DND-41 (cell line): ENCODE measurements at regions not wholly inside any gene's neighbourhood (a gene's known extent, or its start where the extent isn't known, plus 50 kb on each side); places are given as distances from the start of the nearest gene placed in this dataset.

Experiments
- ATAC-seq: fragments of 200-7000 bp; cut with Tn5 transposase; 3 replicates; pipeline ENCODE4 v1.9.1; 2021; ENCODE audit warnings: low read depth; ENCODE audit not compliant: insufficient read depth
- DNase-seq: peaks from one replicate; pipeline ENCODE4 v3.0.0-alpha.2; 2020
- H2AFZ ChIP-seq: 2 replicates; pipeline ENCODE4 v1.6.0; 2012; ENCODE audit warnings: low read depth, low read length
- H3K27ac ChIP-seq: 2 replicates; pipeline ENCODE4 v1.5.1; 2012; ENCODE audit warnings: low read length, inconsistent platforms
- H3K27me3 ChIP-seq: fragments of 200-600 bp; sonication (generic); 2 replicates; pipeline ENCODE4 v1.6.0; 2012; ENCODE audit warnings: low read length, mild to moderate bottlenecking, inconsistent platforms; ENCODE audit not compliant: insufficient read depth, poor library complexity
- H3K36me3 ChIP-seq: 2 replicates; pipeline ENCODE4 v1.5.1; 2012; ENCODE audit warnings: low read length, inconsistent platforms; ENCODE audit not compliant: insufficient read depth
- H3K4me1 ChIP-seq: 2 replicates; pipeline ENCODE4 v1.5.1; 2012; ENCODE audit warnings: mild to moderate bottlenecking, low read length; ENCODE audit not compliant: insufficient read depth
- H3K4me2 ChIP-seq: 2 replicates; pipeline ENCODE4 v1.6.0; 2012; ENCODE audit warnings: mild to moderate bottlenecking, moderate library complexity, low read length, inconsistent platforms; ENCODE audit not compliant: insufficient read depth
- H3K4me3 ChIP-seq, 2 experiments: fragments of 200-600 bp in 1 of 2; shearing (Covaris generic) in 1 of 2; 2 replicates each; pipeline ENCODE4 v1.5.1; 2012 to 2016; ENCODE audit warnings: inconsistent platforms in 2 of 2, low read length in 2 of 2, mild to moderate bottlenecking in 2 of 2, low read depth in 1 of 2, moderate library complexity in 1 of 2
- H3K79me2 ChIP-seq: 2 replicates; pipeline ENCODE4 v1.6.0; 2012; ENCODE audit warnings: low read length, inconsistent platforms; ENCODE audit not compliant: insufficient read depth
- H3K9ac ChIP-seq: 2 replicates; pipeline ENCODE4 v1.6.0; 2012; ENCODE audit warnings: low read depth, mild to moderate bottlenecking, inconsistent platforms, low read length, moderate library complexity
- H3K9me3 ChIP-seq: 2 replicates; pipeline ENCODE4 v1.5.1; 2012; ENCODE audit warnings: low read length, moderate library complexity, mild to moderate bottlenecking, inconsistent platforms; ENCODE audit not compliant: insufficient read depth, severe bottlenecking
- H4K20me1 ChIP-seq: 2 replicates; pipeline ENCODE4 v1.6.0; 2012; ENCODE audit warnings: low read length; ENCODE audit not compliant: insufficient read depth
- EZH2 ChIP-seq: IDR thresholded peaks from 3 replicates; pipeline ENCODE4 v1.6.1; 2012; ENCODE audit warnings: borderline replicate concordance, low read depth, mild to moderate bottlenecking, moderate library complexity, low read length, inconsistent platforms; ENCODE audit not compliant: severe bottlenecking
- TF ChIP-seq, protein P1 (sequence below): IDR thresholded peaks from 2 replicates; pipeline ENCODE4 v1.5.1; 2012; ENCODE audit warnings: borderline replicate concordance, low read length, moderate library complexity, mild to moderate bottlenecking; ENCODE audit not compliant: poor library complexity, severe bottlenecking; ENCODE audit errors: extremely low read depth

DNA sequence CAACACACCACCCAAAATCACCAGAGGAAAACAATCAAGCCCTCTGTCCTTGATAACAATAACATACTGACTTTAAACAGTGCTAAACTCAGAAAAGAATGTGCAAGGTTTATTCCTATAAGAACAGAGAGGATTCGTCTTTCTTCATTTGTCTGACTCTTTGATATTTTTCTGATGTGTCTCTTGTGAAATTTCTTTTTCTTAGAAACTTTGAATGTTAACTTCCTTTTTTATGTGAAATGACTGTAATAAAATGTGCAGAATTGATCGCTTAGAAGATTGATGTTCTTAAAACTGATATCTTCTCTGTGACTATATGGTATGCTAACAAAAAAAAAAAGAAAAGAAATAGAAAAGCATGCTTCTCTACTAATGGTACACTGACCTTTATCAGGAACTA is 947.4 kb upstream of the CITED2 start:
- peaks cover 4% of the 10 kb centered on the region for H3K9me3 ChIP-seq
- ATAC-seq (no peak), DNase-seq (no peak)
- H2AFZ ChIP-seq = no peak overlapping the region
- no peak overlapping the region for H3K27ac ChIP-seq
- H4K20me1 ChIP-seq = no peaks in the 10 kb centered on the region
- H3K4me2 ChIP-seq = no peak overlapping the region
- H3K4me1 ChIP-seq = no peaks in the 10 kb centered on the region
- TF ChIP-seq, protein P1, sequence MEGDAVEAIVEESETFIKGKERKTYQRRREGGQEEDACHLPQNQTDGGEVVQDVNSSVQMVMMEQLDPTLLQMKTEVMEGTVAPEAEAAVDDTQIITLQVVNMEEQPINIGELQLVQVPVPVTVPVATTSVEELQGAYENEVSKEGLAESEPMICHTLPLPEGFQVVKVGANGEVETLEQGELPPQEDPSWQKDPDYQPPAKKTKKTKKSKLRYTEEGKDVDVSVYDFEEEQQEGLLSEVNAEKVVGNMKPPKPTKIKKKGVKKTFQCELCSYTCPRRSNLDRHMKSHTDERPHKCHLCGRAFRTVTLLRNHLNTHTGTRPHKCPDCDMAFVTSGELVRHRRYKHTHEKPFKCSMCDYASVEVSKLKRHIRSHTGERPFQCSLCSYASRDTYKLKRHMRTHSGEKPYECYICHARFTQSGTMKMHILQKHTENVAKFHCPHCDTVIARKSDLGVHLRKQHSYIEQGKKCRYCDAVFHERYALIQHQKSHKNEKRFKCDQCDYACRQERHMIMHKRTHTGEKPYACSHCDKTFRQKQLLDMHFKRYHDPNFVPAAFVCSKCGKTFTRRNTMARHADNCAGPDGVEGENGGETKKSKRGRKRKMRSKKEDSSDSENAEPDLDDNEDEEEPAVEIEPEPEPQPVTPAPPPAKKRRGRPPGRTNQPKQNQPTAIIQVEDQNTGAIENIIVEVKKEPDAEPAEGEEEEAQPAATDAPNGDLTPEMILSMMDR = no peak
- no peak for TF ChIP-seq EZH2
- H3K79me2 ChIP-seq = no peaks in the 10 kb centered on the region
- no peaks in the 10 kb centered on the region for H3K27me3 ChIP-seq
- no peak overlapping the region for H3K4me3 ChIP-seq
- no peaks in the 10 kb centered on the region for H3K36me3 ChIP-seq
- no peak overlapping the region for H3K9ac ChIP-seq

DNA sequence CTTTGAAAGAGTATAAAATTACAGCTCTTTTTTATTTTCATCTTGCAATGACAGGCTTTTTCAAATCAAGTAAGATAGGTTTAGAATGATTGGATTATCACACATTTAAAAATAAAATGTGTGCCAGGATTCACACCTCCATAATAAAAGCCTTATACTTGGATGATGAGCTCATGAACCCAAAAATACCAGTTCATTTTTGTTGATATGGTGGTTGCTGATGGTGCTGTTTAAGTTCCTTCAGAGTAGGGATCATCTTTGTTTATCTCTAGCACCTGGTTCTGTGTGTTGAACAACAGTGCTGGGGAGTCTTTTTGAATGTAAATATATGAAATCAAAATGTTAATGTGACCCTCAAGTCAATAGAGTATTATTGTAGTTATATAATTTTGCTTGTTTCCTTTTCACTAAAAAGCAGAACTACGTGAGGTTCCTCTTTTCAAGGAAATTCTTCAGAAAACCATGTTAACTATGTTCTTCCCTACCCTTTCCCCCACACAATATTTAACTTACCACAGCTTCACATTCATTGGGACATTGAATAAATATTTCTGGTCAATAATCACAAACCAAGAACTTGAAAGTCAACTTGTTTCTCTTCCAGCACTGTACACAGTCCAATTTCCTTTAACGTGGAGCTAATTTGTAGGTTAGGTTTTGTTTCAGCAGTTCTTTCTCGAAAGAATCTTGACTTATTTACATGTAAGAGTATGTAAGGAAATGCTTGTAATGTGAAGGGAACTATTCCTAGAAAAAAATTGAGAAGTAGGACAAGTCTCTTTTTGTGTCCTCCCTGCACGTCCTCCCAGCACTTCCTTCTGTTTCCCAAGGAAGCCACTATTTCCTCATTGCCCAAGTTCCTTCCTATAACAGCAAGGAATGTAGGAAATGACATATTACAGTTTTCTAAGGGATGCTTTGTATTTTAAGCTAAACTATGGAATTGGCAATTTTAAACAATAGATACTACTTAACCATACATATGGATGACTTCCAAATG is 945.9 kb upstream of the CITED2 start:
- Histone ChIP-seq H3K79me2 (no peaks in the 10 kb centered on the region), H3K9ac (no peak overlapping the region), H3K27me3 (no peaks in the 10 kb centered on the region), H3K4me1 (no peaks in the 10 kb centered on the region), H3K9me3 (no peaks in the 10 kb centered on the region), H2AFZ (no peak overlapping the region), H4K20me1 (no peaks in the 10 kb centered on the region), H3K36me3 (no peaks in the 10 kb centered on the region), H3K4me2 (no peak overlapping the region), H3K27ac (no peak overlapping the region), H3K4me3 (no peak overlapping the region)
- TF ChIP-seq, protein P1 = no peak
- TF ChIP-seq EZH2 = no peak
- DNase-seq = no peak
- ATAC-seq = no peak

DNA sequence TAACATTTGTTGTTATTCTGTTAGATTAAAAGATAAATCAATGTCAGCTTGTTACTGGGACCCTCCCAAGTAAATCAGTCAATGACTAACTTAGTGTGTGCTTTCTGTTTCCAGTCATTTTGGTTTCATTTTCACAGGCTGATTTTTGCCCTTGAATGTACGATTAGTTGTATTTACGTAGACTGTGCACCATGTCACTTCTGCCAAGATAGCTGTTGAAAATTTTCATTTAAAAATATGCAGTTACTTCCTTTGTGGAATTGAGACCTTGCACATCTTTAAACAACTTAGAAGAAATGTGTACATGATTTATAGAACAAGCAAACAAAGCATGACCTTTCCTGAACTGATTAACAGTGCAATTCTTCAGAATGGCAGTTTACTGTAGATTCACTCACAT is 944.8 kb upstream of the CITED2 start:
- no peaks in the 10 kb centered on the region for H3K4me1 ChIP-seq
- TF ChIP-seq, protein P1 = no peak
- no peak for TF ChIP-seq EZH2
- ATAC-seq (no peak), DNase-seq (no peak)
- H4K20me1 ChIP-seq = no peaks in the 10 kb centered on the region
- no peak overlapping the region for H3K4me3 ChIP-seq
- H3K79me2 ChIP-seq = no peaks in the 10 kb centered on the region
- no peak overlapping the region for H3K9ac ChIP-seq
- H3K27me3 ChIP-seq = no peaks in the 10 kb centered on the region
- no peak overlapping the region for H2AFZ ChIP-seq
- no peaks in the 10 kb centered on the region for H3K9me3 ChIP-seq
- H3K27ac ChIP-seq = no peak overlapping the region
- H3K36me3 ChIP-seq = no peaks in the 10 kb centered on the region
- H3K4me2 ChIP-seq = no peak overlapping the region
